ENCODE measurements at regions not wholly inside any gene's neighbourhood (a gene's known extent, or its start where the extent isn't known, plus 50 kb on each side); places are given as distances from the start of the nearest gene placed in this dataset.

GRCh38 chr4:117428536-117428935 lies 343.2 kb upstream of the TRAM1L1 start:
- no peaks in the 10 kb centered on the region for H3K79me2 ChIP-seq (ENCODE audit: insufficient read depth, low read length)
- no peaks in the 10 kb centered on the region for H3K9me3 ChIP-seq (ENCODE audit: control insufficient read depth in 1 of 2, insufficient read depth in 1 of 2, low read depth in 1 of 2, low read length in 2 of 2)
- H3K4me3 ChIP-seq (replicated peaks in 1 of 2; ENCODE audit: low read depth in 1 of 2, low read length in 2 of 2) = no peak overlapping the region
- no peak overlapping the region for H2AFZ ChIP-seq (ENCODE audit: low read depth, low read length, poor library complexity, severe bottlenecking)
- no peak overlapping the region for H3K9ac ChIP-seq (ENCODE audit: low read length)
- intact Hi-C loops (cut with micrococcal nuclease) = no loop called here
- DNase-seq (ENCODE audit: low read depth, low spot score) (no peak), ATAC-seq (no peak)
- H3K36me3 ChIP-seq (ENCODE audit: control insufficient read depth in 1 of 2, insufficient read depth in 2 of 2, low read length in 2 of 2) = no peaks in the 10 kb centered on the region
- H3K4me2 ChIP-seq (ENCODE audit: low read length) = no peak overlapping the region
- no peaks in the 10 kb centered on the region for H4K20me1 ChIP-seq (ENCODE audit: insufficient read depth)
- CTCF ChIA-PET = no interaction called here
- H3K27me3 ChIP-seq (ENCODE audit: insufficient read depth, low read length) = no peaks in the 10 kb centered on the region
- RAD21 ChIA-PET (ENCODE audit: low non-redundant PET in 1 of 2, low total read pairs in 2 of 2, uncharacterized antibody in 2 of 2, unreplicated experiment in 2 of 2) = no interaction called here
- no peak overlapping the region for H3K27ac ChIP-seq (ENCODE audit: low read depth, low read length)
- TF ChIP-seq YY1 (IDR thresholded peaks at IDR 0.05; ENCODE audit: extremely low read depth, insufficient replicate concordance, low read depth, low read length) = no peak
- TF ChIP-seq EGR1 (IDR thresholded peaks at IDR 0.05; ENCODE audit: low read depth) = no peak
- TF ChIP-seq ZFX (IDR thresholded peaks at IDR 0.05) = no peak
- no TSS peak for BruUV-seq (replicated peaks)
- no peaks in the 10 kb centered on the region for H3K9me2 ChIP-seq (ENCODE audit: insufficient read depth)
- POLR2A ChIA-PET = no interaction called here
- H3K4me1 ChIP-seq (ENCODE audit: control insufficient read depth in 1 of 2, insufficient read depth in 2 of 2, low read length in 2 of 2) = no peaks in the 10 kb centered on the region

GRCh38 chr4:117429061-117429460 lies 343.7 kb upstream of the TRAM1L1 start:
- Histone ChIP-seq H3K9me3 (ENCODE audit: control insufficient read depth in 1 of 2, insufficient read depth in 1 of 2, low read depth in 1 of 2, low read length in 2 of 2) (no peaks in the 10 kb centered on the region), H3K4me1 (ENCODE audit: control insufficient read depth in 1 of 2, insufficient read depth in 2 of 2, low read length in 2 of 2) (no peaks in the 10 kb centered on the region), H3K4me3 (replicated peaks in 1 of 2; ENCODE audit: low read depth in 1 of 2, low read length in 2 of 2) (no peak overlapping the region), H4K20me1 (ENCODE audit: insufficient read depth) (no peaks in the 10 kb centered on the region), H3K79me2 (ENCODE audit: insufficient read depth, low read length) (no peaks in the 10 kb centered on the region), H3K9ac (ENCODE audit: low read length) (no peak overlapping the region), H3K4me2 (ENCODE audit: low read length) (no peak overlapping the region), H2AFZ (ENCODE audit: low read depth, low read length, poor library complexity, severe bottlenecking) (no peak overlapping the region), H3K27me3 (ENCODE audit: insufficient read depth, low read length) (no peaks in the 10 kb centered on the region), H3K9me2 (ENCODE audit: insufficient read depth) (no peaks in the 10 kb centered on the region), H3K27ac (ENCODE audit: low read depth, low read length) (no peak overlapping the region), H3K36me3 (ENCODE audit: control insufficient read depth in 1 of 2, insufficient read depth in 2 of 2, low read length in 2 of 2) (no peaks in the 10 kb centered on the region)
- intact Hi-C loops (cut with micrococcal nuclease) = no loop called here
- ChIA-PET CTCF (no interaction called here), RAD21 (ENCODE audit: low non-redundant PET in 1 of 2, low total read pairs in 2 of 2, uncharacterized antibody in 2 of 2, unreplicated experiment in 2 of 2) (no interaction called here), POLR2A (no interaction called here)
- ATAC-seq (0 out of 2 replicates have a peak, but pooled peaks have one; percentile 36), DNase-seq (ENCODE audit: low read depth, low spot score) (no peak)
- peak in 2 of 3 experiments; percentile 9 to 16; a peak in 1 of 6 replicates for TF ChIP-seq CTCF (IDR thresholded peaks at IDR 0.05 in 2 of 3, conservative IDR thresholded peaks at IDR 0.05 in 1 of 3; ENCODE audit: borderline replicate concordance in 1 of 3, insufficient read depth in 1 of 3, low read depth in 2 of 3, low read length in 2 of 3)
- TF ChIP-seq CBX3 (IDR thresholded peaks at IDR 0.05; ENCODE audit: low read depth) = no peak
- no TSS peak for BruUV-seq (replicated peaks)

Data from HCT116 (cell line).